ENCODE measurements at regions not wholly inside any gene's neighbourhood (a gene's known extent, or its start where the extent isn't known, plus 50 kb on each side); places are given as distances from the start of the nearest gene placed in this dataset.

DNA sequence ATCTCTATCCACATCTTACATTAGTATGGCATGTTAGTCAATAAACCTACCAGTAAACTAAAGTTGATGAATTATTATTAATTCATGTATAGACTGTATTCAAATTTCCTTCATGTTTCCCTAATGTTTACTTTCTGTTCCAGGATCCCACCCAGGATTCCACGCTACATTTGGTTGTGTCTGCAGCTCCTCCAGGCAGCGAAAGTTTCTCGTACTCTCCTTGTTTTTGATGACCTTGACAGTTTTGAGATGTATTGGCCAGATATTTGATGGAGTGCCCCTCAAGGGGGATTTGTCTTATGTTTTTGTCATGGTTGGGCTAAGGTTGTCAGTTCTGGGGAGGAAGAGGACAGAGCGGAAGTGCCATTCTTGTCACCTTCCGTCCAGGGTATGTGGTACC, 445.2 kb upstream of the CDH4 start:
- TF ChIP-seq POLR2A (IDR thresholded peaks at IDR 0.05) (no peak), CTCF (IDR thresholded peaks at IDR 0.05) (no peak)

Measured in lower leg skin (tissue), 3 donors.